Retinal pigment epithelial cell (primary cell): ENCODE measurements at regions not wholly inside any gene's neighbourhood (a gene's known extent, or its start where the extent isn't known, plus 50 kb on each side); places are given as distances from the start of the nearest gene placed in this dataset.

ENCODE experiments used
- DNase-seq: peaks from one replicate; pipeline ENCODE4 v3.0.0-alpha.2; 2010; ENCODE audit warnings: low read depth
- H3K4me3 ChIP-seq: 2 replicates; pipeline ENCODE4 v1.5.1; 2011; ENCODE audit warnings: mild to moderate bottlenecking, low read length, control low read depth, moderate library complexity
- TF ChIP-seq, protein P1 (sequence below): conservative IDR thresholded peaks from 2 replicates; pipeline ENCODE4 v1.5.1; 2011; ENCODE audit warnings: low read depth, low read length, control low read depth, inconsistent platforms

DNA sequence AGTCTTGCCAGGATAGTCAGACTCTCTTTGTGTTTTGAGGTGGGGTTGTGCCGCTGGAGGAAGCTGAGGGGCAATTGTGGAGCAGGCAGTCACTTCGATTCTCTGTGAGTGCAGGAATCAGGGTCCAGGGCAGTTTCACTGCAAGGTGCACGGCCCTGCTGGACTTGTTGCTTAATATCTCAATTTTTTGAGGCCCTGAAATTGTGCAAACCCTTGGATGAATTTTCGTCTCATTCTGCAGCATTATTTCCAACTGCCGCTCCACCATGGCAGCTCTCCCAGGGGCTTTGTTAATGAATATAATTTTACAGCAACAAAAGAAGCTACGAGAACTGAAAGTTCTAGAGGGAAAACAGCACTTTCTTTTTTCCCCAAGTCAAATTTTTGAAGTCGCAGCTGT lies 531.9 kb downstream of the QKI start:
- no peak overlapping the region for H3K4me3 ChIP-seq
- no peak for DNase-seq
- TF ChIP-seq, protein P1, sequence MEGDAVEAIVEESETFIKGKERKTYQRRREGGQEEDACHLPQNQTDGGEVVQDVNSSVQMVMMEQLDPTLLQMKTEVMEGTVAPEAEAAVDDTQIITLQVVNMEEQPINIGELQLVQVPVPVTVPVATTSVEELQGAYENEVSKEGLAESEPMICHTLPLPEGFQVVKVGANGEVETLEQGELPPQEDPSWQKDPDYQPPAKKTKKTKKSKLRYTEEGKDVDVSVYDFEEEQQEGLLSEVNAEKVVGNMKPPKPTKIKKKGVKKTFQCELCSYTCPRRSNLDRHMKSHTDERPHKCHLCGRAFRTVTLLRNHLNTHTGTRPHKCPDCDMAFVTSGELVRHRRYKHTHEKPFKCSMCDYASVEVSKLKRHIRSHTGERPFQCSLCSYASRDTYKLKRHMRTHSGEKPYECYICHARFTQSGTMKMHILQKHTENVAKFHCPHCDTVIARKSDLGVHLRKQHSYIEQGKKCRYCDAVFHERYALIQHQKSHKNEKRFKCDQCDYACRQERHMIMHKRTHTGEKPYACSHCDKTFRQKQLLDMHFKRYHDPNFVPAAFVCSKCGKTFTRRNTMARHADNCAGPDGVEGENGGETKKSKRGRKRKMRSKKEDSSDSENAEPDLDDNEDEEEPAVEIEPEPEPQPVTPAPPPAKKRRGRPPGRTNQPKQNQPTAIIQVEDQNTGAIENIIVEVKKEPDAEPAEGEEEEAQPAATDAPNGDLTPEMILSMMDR = no peak

DNA sequence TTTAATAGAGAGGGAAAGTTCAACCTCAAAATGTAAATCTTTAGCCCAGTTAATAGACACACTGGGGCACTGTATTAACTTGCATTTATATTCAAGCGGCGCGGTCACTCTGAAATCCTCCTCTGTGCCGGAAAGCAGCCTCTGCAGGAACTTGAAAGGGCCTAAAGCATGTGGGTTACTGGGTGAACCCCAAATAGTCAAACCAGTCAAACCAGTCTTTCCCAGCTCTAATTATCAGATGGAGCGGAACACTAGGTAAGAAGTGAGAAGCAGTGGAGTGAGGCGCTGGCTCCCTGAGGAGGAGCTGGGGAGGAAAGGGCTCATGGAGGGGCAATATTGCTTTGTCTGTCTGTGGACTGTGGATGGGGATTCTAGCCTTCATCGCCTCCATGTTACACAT lies 531.3 kb downstream of the QKI start:
- TF ChIP-seq, protein P1 = no peak
- no peak for DNase-seq
- no peak overlapping the region for H3K4me3 ChIP-seq

DNA sequence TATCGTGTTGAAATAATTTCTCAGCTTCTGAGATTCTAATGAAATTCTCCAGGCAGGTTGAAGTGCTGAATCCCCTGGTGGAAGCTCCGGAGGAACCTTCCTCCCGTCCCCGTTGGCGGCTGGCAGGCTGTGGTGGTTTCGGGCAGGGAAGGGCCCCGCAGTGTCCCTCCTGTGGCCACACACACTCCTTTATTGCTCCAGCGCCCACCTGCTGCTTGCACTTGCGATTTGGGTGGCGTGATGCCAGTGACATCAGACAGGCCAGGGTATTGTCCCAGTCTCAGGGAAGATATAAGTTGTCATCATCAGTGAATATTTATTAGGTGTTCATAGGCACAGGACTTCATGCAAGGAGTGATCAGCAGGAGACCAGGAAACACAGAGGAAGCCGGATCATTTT lies 530.4 kb downstream of the QKI start:
- TF ChIP-seq, protein P1 = no peak
- no peak overlapping the region for H3K4me3 ChIP-seq
- no peak for DNase-seq

DNA sequence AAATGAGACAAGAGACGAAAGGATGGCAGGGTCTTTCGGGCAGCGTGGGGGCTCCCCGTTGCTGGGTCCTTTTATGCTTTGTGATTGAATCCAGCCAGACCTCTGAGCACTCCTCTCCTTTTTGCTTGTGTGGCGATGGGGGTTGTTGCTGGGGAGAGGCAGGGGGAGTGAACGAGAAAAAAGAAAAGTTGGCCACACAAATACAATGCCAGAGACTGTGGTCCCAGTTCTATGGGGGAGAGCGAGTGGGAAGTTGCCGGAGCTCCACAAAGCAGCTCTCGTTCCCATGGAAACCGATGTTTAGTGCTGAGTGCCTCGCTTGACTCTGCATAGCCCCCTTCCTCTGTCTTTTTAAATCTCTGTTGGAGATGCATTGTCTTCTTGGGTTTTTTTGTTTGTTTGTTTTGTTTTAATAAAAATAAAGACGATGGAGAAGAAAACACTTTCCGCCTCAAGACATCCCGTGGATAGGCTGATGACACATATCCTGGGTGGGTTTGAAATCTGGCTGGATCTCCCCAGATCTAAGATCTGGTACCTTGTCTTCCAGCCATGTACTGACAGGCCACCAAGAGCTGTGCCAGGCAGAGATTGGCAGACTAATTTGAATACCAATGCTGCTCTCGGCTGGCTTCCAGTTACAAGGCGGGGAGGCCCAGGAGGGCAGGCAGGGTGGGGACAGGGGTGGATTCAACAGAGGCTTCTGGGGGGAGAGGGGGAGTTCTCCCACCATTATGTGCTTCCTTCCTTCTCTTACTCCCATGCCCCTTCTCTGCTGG lies 529.3 kb downstream of the QKI start:
- peak; percentile 52 for DNase-seq
- TF ChIP-seq, protein P1 = no peak
- H3K4me3 ChIP-seq = peak overlapping the region; percentile 31

DNA sequence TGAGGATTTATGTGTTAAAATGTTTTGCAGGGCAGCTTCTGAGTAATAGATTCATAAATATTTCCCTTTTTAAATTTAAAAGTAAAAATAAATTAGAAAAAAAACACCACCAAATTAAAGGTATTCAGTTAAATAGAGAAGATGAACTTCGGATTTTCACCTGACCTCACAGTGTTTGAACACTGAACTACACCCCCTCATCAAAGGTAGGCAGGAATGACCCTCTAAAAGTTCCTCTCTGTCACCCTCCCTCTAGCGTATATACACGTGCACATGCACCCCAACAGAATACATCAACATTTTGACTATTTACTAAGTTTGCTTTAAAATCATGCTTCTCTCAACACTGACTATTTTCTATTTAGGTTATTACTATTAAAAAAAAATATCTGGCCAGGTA lies 528.3 kb downstream of the QKI start:
- DNase-seq = no peak
- TF ChIP-seq, protein P1 = no peak
- no peak overlapping the region for H3K4me3 ChIP-seq

DNA sequence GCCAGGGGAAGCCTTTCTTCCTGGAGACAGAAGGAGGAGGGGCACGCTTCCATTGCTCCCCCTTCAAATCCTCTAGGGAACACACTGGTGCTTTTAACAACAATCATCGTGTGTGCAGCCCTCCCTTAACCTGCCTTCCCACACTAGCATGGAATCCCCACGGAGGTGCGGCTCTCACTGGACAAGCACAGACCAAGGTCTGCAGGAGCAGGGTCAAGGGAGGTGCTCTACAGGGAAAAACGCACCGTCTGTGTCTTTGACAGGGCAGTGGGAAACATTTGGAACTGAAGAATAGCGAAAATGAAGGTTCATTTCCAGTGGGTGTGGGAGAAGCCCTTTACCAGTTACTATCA lies 527.1 kb downstream of the QKI start:
- DNase-seq = no peak
- TF ChIP-seq, protein P1 = no peak
- H3K4me3 ChIP-seq = no peak overlapping the region
